Erythroblast (primary cell): ENCODE measurements at regions not wholly inside any gene's neighbourhood (a gene's known extent, or its start where the extent isn't known, plus 50 kb on each side); places are given as distances from the start of the nearest gene placed in this dataset.

Source experiments
- GATA1 ChIP-seq: IDR thresholded peaks from 2 replicates; pipeline ENCODE4 v1.6.1; 2011; ENCODE audit warnings: low read depth, mild to moderate bottlenecking, control low read depth, low read length, moderate library complexity
- POLR2A ChIP-seq: IDR thresholded peaks from 2 replicates; pipeline ENCODE4 v1.6.1; 2011; ENCODE audit warnings: mild to moderate bottlenecking, low read length

- no peak for TF ChIP-seq POLR2A
- TF ChIP-seq GATA1, result no peak
Observed at GRCh38 chr2:155062250-155062921, 363.9 kb downstream of the KCNJ3 start.
